LHCN-M2 (cell line): ENCODE measurements at regions not wholly inside any gene's neighbourhood (a gene's known extent, or its start where the extent isn't known, plus 50 kb on each side); places are given as distances from the start of the nearest gene placed in this dataset.
A peak's percentile ranks its signal among the peaks of the same experiment; 100 is the strongest.
"Not testable (repeated sequence)": the region's sequence is repeated elsewhere in the genome, so short reads cannot be mapped to it uniquely, and the experiment has no call there.

Experiments used
- DNase-seq: peaks from one replicate; pipeline ENCODE4 v3.0.0-alpha.2; 2012; ENCODE audit warnings: low read depth

- DNase-seq: no peak
Observed at GRCh38 chr1:14137411-14138134, 437.6 kb downstream of the PRDM2 start.

- DNase-seq: no peak
Observed at GRCh38 chr1:14138135-14138506, 438.1 kb downstream of the PRDM2 start.

GRCh38 chr1:14138687-14139086 is 438.7 kb downstream of the PRDM2 start:
- no peak for DNase-seq

- DNase-seq: no peak
Observed at GRCh38 chr1:14140831-14141401, 440.9 kb downstream of the PRDM2 start.

- DNase-seq: no peak
Observed at GRCh38 chr1:14141656-14142055, 441.7 kb downstream of the PRDM2 start.

- no peak for DNase-seq
Observed at GRCh38 chr1:14142397-14143100, 442.6 kb downstream of the PRDM2 start.

- DNase-seq: no peak
Observed at GRCh38 chr1:14143777-14144176, 443.8 kb downstream of the PRDM2 start.

- DNase-seq: no peak
Observed at GRCh38 chr1:14148526-14148925, 448.5 kb downstream of the PRDM2 start.

GRCh38 chr1:14149431-14149830 is 449.1 kb upstream of the KAZN start:
- no peak for DNase-seq

GRCh38 chr1:14156543-14156942 is 441.9 kb upstream of the KAZN start:
- no peak for DNase-seq

- DNase-seq: no peak
Observed at GRCh38 chr1:14160781-14161180, 437.7 kb upstream of the KAZN start.

- no peak for DNase-seq
Observed at GRCh38 chr1:14163246-14163645, 435.2 kb upstream of the KAZN start.

GRCh38 chr1:14165371-14165801 is 433.1 kb upstream of the KAZN start:
- no peak for DNase-seq

- no peak for DNase-seq
Observed at GRCh38 chr1:14167884-14168283, 430.6 kb upstream of the KAZN start.

- no peak for DNase-seq
Observed at GRCh38 chr1:14168326-14169063, 430.0 kb upstream of the KAZN start.

- no peak for DNase-seq
Observed at GRCh38 chr1:14173598-14173997, 424.9 kb upstream of the KAZN start.

- not testable (repeated sequence) for DNase-seq
Observed at GRCh38 chr1:14177866-14178265, 420.6 kb upstream of the KAZN start.

GRCh38 chr1:14180738-14181137 is 417.7 kb upstream of the KAZN start:
- DNase-seq: no peak

- peak; percentile 2 for DNase-seq
Observed at GRCh38 chr1:14181191-14181795, 417.2 kb upstream of the KAZN start.

- no peak for DNase-seq
Observed at GRCh38 chr1:14182856-14183255, 415.6 kb upstream of the KAZN start.

- no peak for DNase-seq
Observed at GRCh38 chr1:14183329-14183728, 415.2 kb upstream of the KAZN start.

- no peak for DNase-seq
Observed at GRCh38 chr1:14184454-14184853, 414.0 kb upstream of the KAZN start.
